HCT116 (cell line): ENCODE measurements at regions not wholly inside any gene's neighbourhood (a gene's known extent, or its start where the extent isn't known, plus 50 kb on each side); places are given as distances from the start of the nearest gene placed in this dataset.

Experiments used
- ATAC-seq: fragments of 200-7000 bp; cut with Tn5 transposase; 2 replicates; pipeline ENCODE4 v1.9.1; 2020; ENCODE audit warnings: mild to moderate bottlenecking, moderate library complexity
- BruUV-seq: library from RNA; stranded (reverse); fragments of 400-500 nt; replicated peaks from 2 replicates; lab custom pipeline; 2021; lab: Mats Ljungman, UMichigan
- CTCF ChIA-PET: fragments of 300-600 bp; sonication (Branson Sonifier 250); formaldehyde crosslinking; loops from one replicate; lab custom pipeline; 2021; ENCODE audit warnings: antibody characterized with exemption; lab: Charles Lee
- POLR2A ChIA-PET: fragments of 300-600, 350-600 bp; sonication (Branson Sonifier 250); formaldehyde crosslinking; loops from one replicate; lab custom pipeline; 2021; ENCODE audit warnings: antibody characterized with exemption; lab: Charles Lee
- RAD21 ChIA-PET, 2 experiments: fragments of 300-600 bp; sonication (Branson Sonifier 250); formaldehyde crosslinking; loops; one replicate each; lab custom pipeline; 2023; ENCODE audit warnings: low total read pairs in 2 of 2; ENCODE audit not compliant: uncharacterized antibody in 2 of 2, unreplicated experiment in 2 of 2, low non-redundant PET in 1 of 2; lab: Charles Lee
- DNase-seq: peaks from one replicate; pipeline ENCODE4 v3.0.0-alpha.2; 2010; ENCODE audit warnings: low read depth, low spot score
- H2AFZ ChIP-seq: fragments of 200-600 bp; shearing (Covaris generic), sonication (generic); 2 replicates; pipeline ENCODE4 v1.6.1; 2017; ENCODE audit warnings: low read depth, mixed run types, mixed read lengths, antibody characterized with exemption, low read length; ENCODE audit not compliant: poor library complexity, severe bottlenecking
- H3K27ac ChIP-seq: 2 replicates; pipeline ENCODE4 v1.5.1; 2012; ENCODE audit warnings: low read depth, low read length
- H3K27me3 ChIP-seq: fragments of 200-600 bp; sonication (generic); 2 replicates; pipeline ENCODE4 v1.6.1; 2016; ENCODE audit warnings: mixed run types, low read length, mixed read lengths; ENCODE audit not compliant: insufficient read depth
- H3K36me3 ChIP-seq, 2 experiments: fragments of 200-500 bp in 1 of 2; fragments of 200-600 bp in 1 of 2; sonication (Bioruptor generic) in 1 of 2; sonication (generic) in 1 of 2; 2 replicates each; pipeline versions ENCODE4 v1.5.1 to v1.6.1; 2014 to 2016; ENCODE audit warnings: low read length in 2 of 2, inconsistent platforms in 1 of 2, mixed read lengths in 1 of 2, mixed run types in 1 of 2; ENCODE audit not compliant: insufficient read depth in 2 of 2, control insufficient read depth in 1 of 2
- H3K4me1 ChIP-seq, 2 experiments: fragments of 200-600 bp in 1 of 2; sonication (generic) in 1 of 2; 2 replicates each; pipeline versions ENCODE4 v1.5.1 to v1.6.1; 2012 to 2017; ENCODE audit warnings: low read length in 2 of 2, inconsistent platforms in 1 of 2, mild to moderate bottlenecking in 1 of 2, mixed read lengths in 1 of 2, mixed run types in 1 of 2, moderate library complexity in 1 of 2; ENCODE audit not compliant: insufficient read depth in 2 of 2, control insufficient read depth in 1 of 2
- H3K4me2 ChIP-seq: fragments of 200-600 bp; sonication (generic); 2 replicates; pipeline ENCODE4 v1.6.1; 2017; ENCODE audit warnings: mixed run types, low read length, mixed read lengths
- H3K4me3 ChIP-seq, 2 experiments: fragments of 200-600 bp in 1 of 2; sonication (generic) in 1 of 2; replicated peaks in 1 of 2; 2 replicates each; pipeline ENCODE4 v1.5.1; 2011 to 2016; ENCODE audit warnings: low read length in 2 of 2, control low read depth in 1 of 2, low read depth in 1 of 2, mild to moderate bottlenecking in 1 of 2, mixed read lengths in 1 of 2, mixed run types in 1 of 2
- H3K79me2 ChIP-seq: fragments of 200-600 bp; sonication (generic); 2 replicates; pipeline ENCODE4 v1.6.1; 2017; ENCODE audit warnings: mild to moderate bottlenecking, mixed run types, low read length, moderate library complexity, mixed read lengths; ENCODE audit not compliant: insufficient read depth
- H3K9ac ChIP-seq: fragments of 200-600 bp; sonication (generic); 2 replicates; pipeline ENCODE4 v1.6.1; 2016; ENCODE audit warnings: low read length, mixed read lengths
- H3K9me2 ChIP-seq: fragments of 200-600 bp; sonication (generic), shearing (Covaris generic); 2 replicates; pipeline ENCODE4 v1.6.1; 2017; ENCODE audit warnings: mixed run types, mild to moderate bottlenecking, moderate library complexity; ENCODE audit not compliant: insufficient read depth
- H3K9me3 ChIP-seq, 2 experiments: fragments of 200-500 bp in 1 of 2; fragments of 200-600 bp in 1 of 2; sonication (Bioruptor generic) in 1 of 2; sonication (generic) in 1 of 2; 2 replicates each; pipeline ENCODE4 v1.6.1; 2014 to 2017; ENCODE audit warnings: low read length in 2 of 2, mixed read lengths in 2 of 2, inconsistent platforms in 1 of 2, low read depth in 1 of 2, mild to moderate bottlenecking in 1 of 2, mixed run types in 1 of 2, moderate library complexity in 1 of 2; ENCODE audit not compliant: control insufficient read depth in 1 of 2, insufficient read depth in 1 of 2
- H4K20me1 ChIP-seq: fragments of 200-600 bp; sonication (generic), shearing (Covaris generic); 2 replicates; pipeline ENCODE4 v1.6.1; 2017; ENCODE audit warnings: mixed run types, mild to moderate bottlenecking, moderate library complexity; ENCODE audit not compliant: insufficient read depth
- ATF3 ChIP-seq: IDR thresholded peaks from 2 replicates; pipeline ENCODE4 v1.6.1; 2012
- CBX3 ChIP-seq: IDR thresholded peaks from 2 replicates; pipeline ENCODE4 v1.6.1; 2012; ENCODE audit warnings: low read depth
- CEBPB ChIP-seq: IDR thresholded peaks from 2 replicates; pipeline ENCODE4 v1.6.1; 2012; ENCODE audit warnings: low read depth
- EGR1 ChIP-seq: IDR thresholded peaks from 2 replicates; pipeline ENCODE4 v1.6.1; 2012; ENCODE audit warnings: low read depth
- FOSL1 ChIP-seq: IDR thresholded peaks from 2 replicates; pipeline ENCODE4 v1.6.1; 2012; ENCODE audit warnings: low read depth
- JUND ChIP-seq: IDR thresholded peaks from 2 replicates; pipeline ENCODE4 v1.6.1; 2012
- POLR2AphosphoS5 ChIP-seq: IDR thresholded peaks from 2 replicates; pipeline ENCODE4 v1.6.1; 2011; ENCODE audit warnings: mild to moderate bottlenecking, low read depth, low read length, moderate library complexity
- RAD21 ChIP-seq: IDR thresholded peaks from 2 replicates; pipeline ENCODE4 v1.6.1; 2012; ENCODE audit warnings: low read depth, mild to moderate bottlenecking
- SIN3A ChIP-seq: IDR thresholded peaks from 2 replicates; pipeline ENCODE4 v1.6.1; 2012; ENCODE audit warnings: low read depth
- ZFX ChIP-seq: fragments of 450-650 bp; IDR thresholded peaks from 2 replicates; pipeline ENCODE4 v1.6.1; 2017
- intact Hi-C: fragments of 100-400 bp; cut with micrococcal nuclease; formaldehyde crosslinking; loops from 2 replicates; pipeline ENCODE4 v1.10.0; 2022
- TF ChIP-seq, protein P1 (sequence below): IDR thresholded peaks from 2 replicates; pipeline ENCODE4 v1.6.1; 2011; ENCODE audit warnings: mild to moderate bottlenecking, low read length, moderate library complexity; ENCODE audit not compliant: insufficient replicate concordance; ENCODE audit errors: extremely low read depth

DNA sequence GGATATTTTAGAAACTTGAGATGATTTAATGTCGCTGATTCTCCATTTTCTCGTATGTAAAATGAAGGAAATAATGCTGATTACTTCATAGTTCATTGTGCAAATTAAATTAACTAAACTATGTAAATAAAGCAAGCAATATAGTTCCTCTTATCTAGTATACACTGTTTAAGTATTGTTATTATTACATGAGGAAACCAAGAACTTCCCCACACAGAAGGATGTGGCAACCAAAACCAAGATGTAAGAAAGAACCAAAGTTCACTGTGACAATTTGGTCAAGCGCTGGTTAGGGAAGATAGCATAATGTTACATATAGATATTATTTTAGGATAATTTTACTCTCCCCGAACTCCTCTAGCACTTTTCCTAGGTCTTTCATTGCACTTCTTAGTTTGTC is 103.2 kb downstream of the XKR3 start:
- ATAC-seq (no peak), DNase-seq (no peak)
- Histone ChIP-seq H3K9ac (no peak overlapping the region), H3K27ac (no peak overlapping the region), H3K4me2 (no peak overlapping the region), H3K9me3 (no peaks in the 10 kb centered on the region), H3K4me3 (no peak overlapping the region), H4K20me1 (no peaks in the 10 kb centered on the region), H2AFZ (no peak overlapping the region), H3K27me3 (no peaks in the 10 kb centered on the region), H3K36me3 (no peaks in the 10 kb centered on the region), H3K9me2 (no peaks in the 10 kb centered on the region), H3K79me2 (no peaks in the 10 kb centered on the region), H3K4me1 (no peaks in the 10 kb centered on the region)
- ChIA-PET CTCF (no interaction called here), RAD21 (no interaction called here), POLR2A (no interaction called here)
- intact Hi-C loops: no loop called here
- no TSS peak for BruUV-seq
- TF ChIP-seq FOSL1 (no peak), ZFX (no peak), SIN3A (no peak), ATF3 (no peak), EGR1 (no peak), JUND (no peak), RAD21 (no peak), CEBPB (no peak), POLR2AphosphoS5 (no peak), CBX3 (no peak)
- TF ChIP-seq, protein P1, sequence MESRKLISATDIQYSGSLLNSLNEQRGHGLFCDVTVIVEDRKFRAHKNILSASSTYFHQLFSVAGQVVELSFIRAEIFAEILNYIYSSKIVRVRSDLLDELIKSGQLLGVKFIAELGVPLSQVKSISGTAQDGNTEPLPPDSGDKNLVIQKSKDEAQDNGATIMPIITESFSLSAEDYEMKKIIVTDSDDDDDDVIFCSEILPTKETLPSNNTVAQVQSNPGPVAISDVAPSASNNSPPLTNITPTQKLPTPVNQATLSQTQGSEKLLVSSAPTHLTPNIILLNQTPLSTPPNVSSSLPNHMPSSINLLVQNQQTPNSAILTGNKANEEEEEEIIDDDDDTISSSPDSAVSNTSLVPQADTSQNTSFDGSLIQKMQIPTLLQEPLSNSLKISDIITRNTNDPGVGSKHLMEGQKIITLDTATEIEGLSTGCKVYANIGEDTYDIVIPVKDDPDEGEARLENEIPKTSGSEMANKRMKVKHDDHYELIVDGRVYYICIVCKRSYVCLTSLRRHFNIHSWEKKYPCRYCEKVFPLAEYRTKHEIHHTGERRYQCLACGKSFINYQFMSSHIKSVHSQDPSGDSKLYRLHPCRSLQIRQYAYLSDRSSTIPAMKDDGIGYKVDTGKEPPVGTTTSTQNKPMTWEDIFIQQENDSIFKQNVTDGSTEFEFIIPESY: no peak
- TF ChIP-seq, all 23 proteins: peak for 0
